A549 (cell line): ENCODE measurements at regions not wholly inside any gene's neighbourhood (a gene's known extent, or its start where the extent isn't known, plus 50 kb on each side); places are given as distances from the start of the nearest gene placed in this dataset.

Experiments
- ATAC-seq, 2 experiments: fragments of 200-7000 bp in 1 of 2; fragments of >200 bp in 1 of 2; cut with Nextera tagmentation in 1 of 2; cut with Tn5 transposase in 1 of 2; 3 replicates each; pipeline versions ENCODE4 v1.8.0 to v1.9.1; 2018 to 2020; ENCODE audit warnings: mild to moderate bottlenecking in 1 of 2, moderate library complexity in 1 of 2
- CTCF ChIA-PET: fragments of 300-600 bp; sonication (Branson Sonifier 250); formaldehyde crosslinking; extraction: SDS; loops from one replicate; lab custom pipeline; 2021; ENCODE audit warnings: antibody characterized with exemption, inconsistent platforms; lab: Yijun Ruan, JAX
- POLR2A ChIA-PET: fragments of 350-600 bp; formaldehyde crosslinking; extraction: SDS; loops from one replicate; lab custom pipeline; 2021; ENCODE audit warnings: antibody characterized with exemption, inconsistent platforms; lab: Yijun Ruan, JAX
- DNase-seq, 2 experiments: peaks; one replicate each; pipeline versions ENCODE4 v3.0.0 to v3.0.0-alpha.2; 2011 to 2016; ENCODE audit warnings: low read depth in 1 of 2, low spot score in 1 of 2
- FAIRE-seq: peaks from 2 replicates; lab custom pipeline; 2011; peaks lifted over from hg19 to GRCh38; lab: Jason Lieb, UNC
- H3K27ac ChIP-seq, 2 experiments: fragments of >200 bp; sonication (Bioruptor Twin); formaldehyde crosslinking; 3 replicates each; pipeline ENCODE4 v1.5.1; 2016 to 2017
- H3K4me1 ChIP-seq: fragments of >200 bp; sonication (Bioruptor Twin); formaldehyde crosslinking; 3 replicates; pipeline ENCODE4 v1.6.1; 2016
- H3K4me2 ChIP-seq: fragments of >200 bp; sonication (Bioruptor Twin); formaldehyde crosslinking; 3 replicates; pipeline ENCODE4 v1.6.1; 2016
- H3K4me3 ChIP-seq: fragments of >200 bp; sonication (Bioruptor Twin); formaldehyde crosslinking; 3 replicates; pipeline ENCODE4 v1.5.1; 2016
- H3K9me3 ChIP-seq: fragments of >200 bp; sonication (Bioruptor Twin); formaldehyde crosslinking; 3 replicates; pipeline ENCODE4 v1.6.1; 2016
- BHLHE40 ChIP-seq: IDR thresholded peaks from 2 replicates; pipeline ENCODE4 v1.6.1; 2012; ENCODE audit warnings: low read depth, low read length, inconsistent platforms
- CBX2 ChIP-seq: fragments of 200-600 bp; sonication (generic); IDR thresholded peaks from 2 replicates; pipeline ENCODE4 v1.6.1; 2016; ENCODE audit warnings: low read depth, mild to moderate bottlenecking, borderline replicate concordance
- CHD4 ChIP-seq: fragments of 200-600 bp; sonication (generic); IDR thresholded peaks from 2 replicates; pipeline ENCODE4 v1.6.1; 2016; ENCODE audit warnings: antibody characterized with exemption, mild to moderate bottlenecking, borderline replicate concordance
- EP300 ChIP-seq, 2 experiments: fragments of >200 bp; sonication (Bioruptor Twin); formaldehyde crosslinking; IDR thresholded peaks; 2 replicates in 1 of 2; 3 replicates in 1 of 2; pipeline ENCODE4 v1.6.1; 2016 to 2017
- FOSB ChIP-seq: fragments of 250-450 bp; sonication (Bioruptor Pico); IDR thresholded peaks from 2 replicates; pipeline ENCODE4 v1.5.0; 2020; ENCODE audit warnings: mild to moderate bottlenecking, moderate library complexity
- FOSL2 ChIP-seq, 2 experiments: fragments of 450-650 bp in 1 of 2; fragments of >200 bp in 1 of 2; sonication (Bioruptor Twin) in 1 of 2; formaldehyde crosslinking; IDR thresholded peaks; 2 replicates each; pipeline versions ENCODE4 v1.5.0 to v1.6.1; 2016 to 2020; ENCODE audit warnings: mild to moderate bottlenecking in 1 of 2, moderate library complexity in 1 of 2
- FOXS1 ChIP-seq: fragments of 250-450 bp; sonication (Bioruptor Pico); IDR thresholded peaks from 2 replicates; pipeline ENCODE4 v1.5.0; 2020; ENCODE audit warnings: mild to moderate bottlenecking, moderate library complexity
- HEYL ChIP-seq: fragments of 250-450 bp; sonication (Bioruptor Pico); IDR thresholded peaks from 2 replicates; pipeline ENCODE4 v1.8.0; 2021; ENCODE audit warnings: mild to moderate bottlenecking, moderate library complexity
- MAFK ChIP-seq: fragments of 450-650 bp; IDR thresholded peaks from 2 replicates; pipeline ENCODE4 v1.6.1; 2014; ENCODE audit not compliant: partially characterized antibody
- MYC ChIP-seq: IDR thresholded peaks from 2 replicates; pipeline ENCODE4 v1.6.1; 2012; ENCODE audit warnings: mild to moderate bottlenecking, inconsistent platforms, low read length, improper control_type of control experiment, borderline replicate concordance
- NR3C1 ChIP-seq: fragments of >200 bp; sonication (Bioruptor Twin); formaldehyde crosslinking; IDR thresholded peaks from 3 replicates; pipeline ENCODE4 v1.6.1; 2017
- RAD21 ChIP-seq, 2 experiments: fragments of >200 bp in 1 of 2; sonication (Bioruptor Twin) in 1 of 2; formaldehyde crosslinking in 1 of 2; IDR thresholded peaks in 1 of 2; conservative IDR thresholded peaks in 1 of 2; 2 replicates in 1 of 2; 3 replicates in 1 of 2; pipeline ENCODE4 v1.6.1; 2012 to 2018; ENCODE audit warnings: inconsistent platforms in 1 of 2
- RNF2 ChIP-seq: fragments of 200-600 bp; sonication (generic); IDR thresholded peaks from 2 replicates; pipeline ENCODE4 v1.6.1; 2016; ENCODE audit warnings: low read depth, mild to moderate bottlenecking, antibody characterized with exemption, moderate library complexity, borderline replicate concordance
- ZFP36 ChIP-seq: fragments of 450-650 bp; IDR thresholded peaks from 2 replicates; pipeline ENCODE4 v1.6.1; 2014; ENCODE audit warnings: borderline replicate concordance; ENCODE audit not compliant: partially characterized antibody
- WGBS: methylation state at CpG from one replicate; pipeline ENCODE4 v1.1.6; 2017; ENCODE audit errors: missing lambda C conversion rate; 5-methylcytosine and 5-hydroxymethylcytosine counted together
- TF ChIP-seq, protein P1 (sequence below): fragments of >200 bp; sonication (Bioruptor Twin); formaldehyde crosslinking; IDR thresholded peaks from 3 replicates; pipeline ENCODE4 v1.6.1; 2016
- TF ChIP-seq, protein P2 (sequence below): fragments of >200 bp; sonication (Bioruptor Twin); formaldehyde crosslinking; IDR thresholded peaks from 3 replicates; pipeline ENCODE4 v1.5.1; 2016
- TF ChIP-seq, protein P3 (sequence below): fragments of >200 bp; sonication (Bioruptor Twin); formaldehyde crosslinking; IDR thresholded peaks from 2 replicates; pipeline ENCODE4 v1.6.1; 2016
- TF ChIP-seq, protein P4 (sequence below): fragments of 200-600 bp; sonication (generic); IDR thresholded peaks from 2 replicates; pipeline ENCODE4 v1.6.1; 2016; ENCODE audit warnings: antibody characterized with exemption, mild to moderate bottlenecking, moderate library complexity
- TF ChIP-seq, protein P5 (sequence below): IDR thresholded peaks from 2 replicates; pipeline ENCODE4 v1.6.1; 2012

DNA sequence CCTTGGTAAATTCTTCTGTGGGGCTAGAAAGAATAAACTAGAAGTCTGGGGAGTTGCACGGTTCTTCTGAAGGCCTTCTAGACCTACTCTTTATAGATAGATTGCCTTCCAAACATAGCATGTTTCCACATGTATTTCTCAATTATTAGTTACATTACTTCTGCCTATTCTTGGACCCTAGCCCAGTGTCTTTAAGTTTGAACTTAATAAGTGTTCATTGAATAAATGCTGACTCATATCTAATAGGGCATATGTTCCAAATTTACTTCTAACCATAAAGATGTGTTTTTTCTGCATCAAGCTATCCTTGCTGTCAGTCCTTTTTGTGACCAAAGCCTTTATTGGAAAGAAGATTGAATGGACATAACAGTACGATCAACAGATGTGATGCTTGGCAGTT lies 503.6 kb upstream of the ZFP42 start:
- no peak overlapping the region for H3K27ac ChIP-seq
- ATAC-seq: no peak
- no peak for DNase-seq
- WGBS: 63% methylated on average over 2 of the region's 2 CpGs
- POLR2A ChIA-PET: no interaction called here
- no peaks in the 10 kb centered on the region for H3K9me3 ChIP-seq
- CTCF ChIA-PET: no interaction called here
- H3K4me2 ChIP-seq: no peak overlapping the region
- no peaks in the 10 kb centered on the region for H3K4me1 ChIP-seq
- FAIRE-seq: no peak
- TF ChIP-seq, protein P1, sequence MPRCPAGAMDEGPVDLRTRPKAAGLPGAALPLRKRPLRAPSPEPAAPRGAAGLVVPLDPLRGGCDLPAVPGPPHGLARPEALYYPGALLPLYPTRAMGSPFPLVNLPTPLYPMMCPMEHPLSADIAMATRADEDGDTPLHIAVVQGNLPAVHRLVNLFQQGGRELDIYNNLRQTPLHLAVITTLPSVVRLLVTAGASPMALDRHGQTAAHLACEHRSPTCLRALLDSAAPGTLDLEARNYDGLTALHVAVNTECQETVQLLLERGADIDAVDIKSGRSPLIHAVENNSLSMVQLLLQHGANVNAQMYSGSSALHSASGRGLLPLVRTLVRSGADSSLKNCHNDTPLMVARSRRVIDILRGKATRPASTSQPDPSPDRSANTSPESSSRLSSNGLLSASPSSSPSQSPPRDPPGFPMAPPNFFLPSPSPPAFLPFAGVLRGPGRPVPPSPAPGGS: no peak
- peak; percentile 80 for TF ChIP-seq MAFK
- H3K4me3 ChIP-seq: no peak overlapping the region

DNA sequence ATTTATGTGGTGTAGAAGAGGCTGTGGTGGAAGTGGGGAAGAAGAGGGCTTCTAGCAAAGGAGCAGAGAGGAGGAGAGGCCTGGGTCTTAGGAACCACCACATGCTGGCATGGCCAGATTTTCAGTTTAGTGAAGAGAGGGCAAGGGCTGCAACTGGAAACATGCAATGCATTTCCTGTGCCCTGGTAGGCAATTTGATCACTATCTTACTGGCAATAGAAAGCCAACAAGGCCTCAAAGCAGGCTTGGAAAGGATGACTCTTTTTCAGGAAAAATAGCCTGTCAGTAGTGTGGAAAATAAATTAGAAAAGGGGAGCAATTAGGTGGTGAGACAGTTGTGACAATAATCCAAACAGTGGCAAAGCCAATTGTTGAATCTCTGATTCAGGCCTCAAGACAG lies 501.9 kb upstream of the ZFP42 start:
- no peak for FAIRE-seq
- CTCF ChIA-PET: no interaction called here
- ATAC-seq: no peak
- no peak overlapping the region for H3K4me2 ChIP-seq
- POLR2A ChIA-PET: no interaction called here
- H3K4me1 ChIP-seq: no peaks in the 10 kb centered on the region
- DNase-seq: no peak
- no peak overlapping the region for H3K4me3 ChIP-seq
- no peak overlapping the region for H3K27ac ChIP-seq
- no peaks in the 10 kb centered on the region for H3K9me3 ChIP-seq
- TF ChIP-seq FOSL2 (IDR thresholded peaks at IDR 0.05): no peak
- no peak for TF ChIP-seq FOSL2 (CRISPR knock-in tag; IDR thresholded peaks at IDR 0.05)
- TF ChIP-seq BHLHE40: no peak
- TF ChIP-seq HEYL (CRISPR knock-in tag): no peak
- no peak for TF ChIP-seq RAD21 (conservative IDR thresholded peaks at IDR 0.05 in 1 of 2, IDR thresholded peaks at IDR 0.05 in 1 of 2)
- no peak for TF ChIP-seq CHD4
- TF ChIP-seq, protein P2, sequence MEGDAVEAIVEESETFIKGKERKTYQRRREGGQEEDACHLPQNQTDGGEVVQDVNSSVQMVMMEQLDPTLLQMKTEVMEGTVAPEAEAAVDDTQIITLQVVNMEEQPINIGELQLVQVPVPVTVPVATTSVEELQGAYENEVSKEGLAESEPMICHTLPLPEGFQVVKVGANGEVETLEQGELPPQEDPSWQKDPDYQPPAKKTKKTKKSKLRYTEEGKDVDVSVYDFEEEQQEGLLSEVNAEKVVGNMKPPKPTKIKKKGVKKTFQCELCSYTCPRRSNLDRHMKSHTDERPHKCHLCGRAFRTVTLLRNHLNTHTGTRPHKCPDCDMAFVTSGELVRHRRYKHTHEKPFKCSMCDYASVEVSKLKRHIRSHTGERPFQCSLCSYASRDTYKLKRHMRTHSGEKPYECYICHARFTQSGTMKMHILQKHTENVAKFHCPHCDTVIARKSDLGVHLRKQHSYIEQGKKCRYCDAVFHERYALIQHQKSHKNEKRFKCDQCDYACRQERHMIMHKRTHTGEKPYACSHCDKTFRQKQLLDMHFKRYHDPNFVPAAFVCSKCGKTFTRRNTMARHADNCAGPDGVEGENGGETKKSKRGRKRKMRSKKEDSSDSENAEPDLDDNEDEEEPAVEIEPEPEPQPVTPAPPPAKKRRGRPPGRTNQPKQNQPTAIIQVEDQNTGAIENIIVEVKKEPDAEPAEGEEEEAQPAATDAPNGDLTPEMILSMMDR: no peak
- no peak for TF ChIP-seq RNF2
- TF ChIP-seq, protein P3, sequence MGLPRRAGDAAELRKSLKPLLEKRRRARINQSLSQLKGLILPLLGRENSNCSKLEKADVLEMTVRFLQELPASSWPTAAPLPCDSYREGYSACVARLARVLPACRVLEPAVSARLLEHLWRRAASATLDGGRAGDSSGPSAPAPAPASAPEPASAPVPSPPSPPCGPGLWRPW: no peak
- TF ChIP-seq CBX2: no peak
- TF ChIP-seq, protein P4, sequence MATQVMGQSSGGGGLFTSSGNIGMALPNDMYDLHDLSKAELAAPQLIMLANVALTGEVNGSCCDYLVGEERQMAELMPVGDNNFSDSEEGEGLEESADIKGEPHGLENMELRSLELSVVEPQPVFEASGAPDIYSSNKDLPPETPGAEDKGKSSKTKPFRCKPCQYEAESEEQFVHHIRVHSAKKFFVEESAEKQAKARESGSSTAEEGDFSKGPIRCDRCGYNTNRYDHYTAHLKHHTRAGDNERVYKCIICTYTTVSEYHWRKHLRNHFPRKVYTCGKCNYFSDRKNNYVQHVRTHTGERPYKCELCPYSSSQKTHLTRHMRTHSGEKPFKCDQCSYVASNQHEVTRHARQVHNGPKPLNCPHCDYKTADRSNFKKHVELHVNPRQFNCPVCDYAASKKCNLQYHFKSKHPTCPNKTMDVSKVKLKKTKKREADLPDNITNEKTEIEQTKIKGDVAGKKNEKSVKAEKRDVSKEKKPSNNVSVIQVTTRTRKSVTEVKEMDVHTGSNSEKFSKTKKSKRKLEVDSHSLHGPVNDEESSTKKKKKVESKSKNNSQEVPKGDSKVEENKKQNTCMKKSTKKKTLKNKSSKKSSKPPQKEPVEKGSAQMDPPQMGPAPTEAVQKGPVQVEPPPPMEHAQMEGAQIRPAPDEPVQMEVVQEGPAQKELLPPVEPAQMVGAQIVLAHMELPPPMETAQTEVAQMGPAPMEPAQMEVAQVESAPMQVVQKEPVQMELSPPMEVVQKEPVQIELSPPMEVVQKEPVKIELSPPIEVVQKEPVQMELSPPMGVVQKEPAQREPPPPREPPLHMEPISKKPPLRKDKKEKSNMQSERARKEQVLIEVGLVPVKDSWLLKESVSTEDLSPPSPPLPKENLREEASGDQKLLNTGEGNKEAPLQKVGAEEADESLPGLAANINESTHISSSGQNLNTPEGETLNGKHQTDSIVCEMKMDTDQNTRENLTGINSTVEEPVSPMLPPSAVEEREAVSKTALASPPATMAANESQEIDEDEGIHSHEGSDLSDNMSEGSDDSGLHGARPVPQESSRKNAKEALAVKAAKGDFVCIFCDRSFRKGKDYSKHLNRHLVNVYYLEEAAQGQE: no peak
- TF ChIP-seq MYC: no peak
- no peak for TF ChIP-seq FOSB (CRISPR knock-in tag)
- TF ChIP-seq NR3C1: no peak
- TF ChIP-seq ZFP36: no peak
- no peak for TF ChIP-seq EP300 (IDR thresholded peaks at IDR 0.05)
- TF ChIP-seq FOXS1 (CRISPR knock-in tag): no peak
- TF ChIP-seq, protein P5, sequence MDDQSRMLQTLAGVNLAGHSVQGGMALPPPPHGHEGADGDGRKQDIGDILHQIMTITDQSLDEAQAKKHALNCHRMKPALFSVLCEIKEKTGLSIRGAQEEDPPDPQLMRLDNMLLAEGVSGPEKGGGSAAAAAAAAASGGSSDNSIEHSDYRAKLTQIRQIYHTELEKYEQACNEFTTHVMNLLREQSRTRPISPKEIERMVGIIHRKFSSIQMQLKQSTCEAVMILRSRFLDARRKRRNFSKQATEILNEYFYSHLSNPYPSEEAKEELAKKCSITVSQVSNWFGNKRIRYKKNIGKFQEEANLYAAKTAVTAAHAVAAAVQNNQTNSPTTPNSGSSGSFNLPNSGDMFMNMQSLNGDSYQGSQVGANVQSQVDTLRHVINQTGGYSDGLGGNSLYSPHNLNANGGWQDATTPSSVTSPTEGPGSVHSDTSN: no peak
- TF ChIP-seq, all 56 proteins: peak for 0
